OCI-LY7 (cell line): ENCODE measurements at regions not wholly inside any gene's neighbourhood (a gene's known extent, or its start where the extent isn't known, plus 50 kb on each side); places are given as distances from the start of the nearest gene placed in this dataset.

Source experiments
- BruUV-seq: library from RNA; stranded (reverse); fragments of 400-500 nt; replicated peaks from 2 replicates; lab custom pipeline; 2021; lab: Mats Ljungman, UMichigan
- CTCF ChIA-PET: fragments of 300-600 bp; sonication (Branson Sonifier 250); formaldehyde crosslinking; loops from one replicate; lab custom pipeline; 2022; ENCODE audit warnings: antibody characterized with exemption; ENCODE audit not compliant: unreplicated experiment; lab: Charles Lee
- POLR2A ChIA-PET: fragments of 300-600 bp; sonication (Branson Sonifier 250); formaldehyde crosslinking; loops from one replicate; lab custom pipeline; 2022; ENCODE audit warnings: antibody characterized with exemption; lab: Charles Lee
- DNase-seq: peaks from one replicate; pipeline ENCODE4 v3.0.0-alpha.2; 2015; ENCODE audit warnings: low spot score
- H2AFZ ChIP-seq: fragments of 200-600 bp; sonication (generic), shearing (Covaris generic); 2 replicates; pipeline ENCODE4 v1.6.1; 2014; ENCODE audit warnings: mild to moderate bottlenecking, antibody characterized with exemption, low read length, moderate library complexity
- H3K27ac ChIP-seq: fragments of 200-600 bp; sonication (generic); 2 replicates; pipeline ENCODE4 v1.5.1; 2014; ENCODE audit warnings: mixed run types, low read depth, mild to moderate bottlenecking, moderate library complexity, low read length, inconsistent platforms; ENCODE audit not compliant: poor library complexity, severe bottlenecking
- H3K36me3 ChIP-seq: fragments of 200-600 bp; sonication (generic); 2 replicates; pipeline ENCODE4 v1.6.1; 2014; ENCODE audit warnings: mild to moderate bottlenecking, antibody characterized with exemption, low read length, moderate library complexity, mixed read lengths; ENCODE audit not compliant: insufficient read depth
- H3K4me1 ChIP-seq: fragments of 200-600 bp; sonication (generic); 2 replicates; pipeline ENCODE4 v1.5.1; 2014; ENCODE audit warnings: mild to moderate bottlenecking, low read length; ENCODE audit not compliant: insufficient read depth, poor library complexity, severe bottlenecking
- H3K4me2 ChIP-seq: fragments of 200-600 bp; sonication (generic); 2 replicates; pipeline ENCODE4 v1.6.1; 2014; ENCODE audit warnings: mild to moderate bottlenecking, low read length
- H3K4me3 ChIP-seq: fragments of 200-600 bp; sonication (generic); 2 replicates; pipeline ENCODE4 v1.5.1; 2014; ENCODE audit warnings: mild to moderate bottlenecking, low read depth, low read length; ENCODE audit not compliant: poor library complexity, severe bottlenecking
- H3K79me2 ChIP-seq: fragments of 200-600 bp; sonication (generic); 2 replicates; pipeline ENCODE4 v1.6.1; 2016; ENCODE audit warnings: low read depth, mild to moderate bottlenecking, low read length, moderate library complexity, mixed read lengths; ENCODE audit not compliant: insufficient read depth
- H3K9me2 ChIP-seq: fragments of 200-600 bp; sonication (generic); 2 replicates; pipeline ENCODE4 v1.6.1; 2016; ENCODE audit warnings: mild to moderate bottlenecking, low read length, mixed read lengths; ENCODE audit not compliant: insufficient read depth
- H3K9me3 ChIP-seq: fragments of 200-600 bp; sonication (generic); 2 replicates; pipeline ENCODE4 v1.6.1; 2014; ENCODE audit warnings: mild to moderate bottlenecking, mixed run types, low read length, mixed read lengths
- H4K20me1 ChIP-seq: fragments of 200-600 bp; sonication (generic); 2 replicates; pipeline ENCODE4 v1.6.1; 2014; ENCODE audit warnings: mild to moderate bottlenecking, antibody characterized with exemption, low read length, moderate library complexity, mixed read lengths; ENCODE audit not compliant: insufficient read depth
- CTCF ChIP-seq: fragments of 200-600 bp; sonication (generic); conservative IDR thresholded peaks from 2 replicates; pipeline ENCODE4 v1.5.1; 2014; ENCODE audit warnings: mild to moderate bottlenecking, antibody characterized with exemption, low read length, moderate library complexity, mixed read lengths
- EZH2phosphoT487 ChIP-seq: fragments of 200-600 bp; sonication (generic); IDR thresholded peaks from 2 replicates; pipeline ENCODE4 v1.6.1; 2018; ENCODE audit warnings: low read depth, borderline replicate concordance, mild to moderate bottlenecking, mixed run types, antibody characterized with exemption, low read length, moderate library complexity, mixed read lengths
- intact Hi-C: fragments of 100-400 bp; cut with micrococcal nuclease; formaldehyde crosslinking; loops from one replicate; pipeline ENCODE4 v1.10.0; 2022; ENCODE audit not compliant: unreplicated experiment

- Histone ChIP-seq H3K9me2 (no peaks in the 10 kb centered on the region), H3K79me2 (no peaks in the 10 kb centered on the region), H3K4me2 (no peak overlapping the region), H3K9me3 (peaks cover 6% of the 10 kb centered on the region), H4K20me1 (no peaks in the 10 kb centered on the region), H3K4me1 (no peaks in the 10 kb centered on the region), H3K36me3 (no peaks in the 10 kb centered on the region), H3K27ac (no peak overlapping the region), H3K4me3 (no peak overlapping the region), H2AFZ (no peak overlapping the region)
- no TSS peak for BruUV-seq
- ChIA-PET POLR2A (no interaction called here), CTCF (no interaction called here)
- TF ChIP-seq CTCF (no peak), EZH2phosphoT487 (no peak)
- intact Hi-C loops, result no loop called here
- no peak for DNase-seq
Measured at GRCh38 chr1:184283999-184284398, 102.8 kb upstream of the C1orf21 start.

GRCh38 chr1:184284900-184285299 is 101.9 kb upstream of the C1orf21 start:
- no peak for DNase-seq
- BruUV-seq, result no TSS peak
- no peaks in the 10 kb centered on the region for H4K20me1 ChIP-seq
- no peak overlapping the region for H3K4me3 ChIP-seq
- H3K4me1 ChIP-seq, result no peaks in the 10 kb centered on the region
- no peaks in the 10 kb centered on the region for H3K36me3 ChIP-seq
- no peaks in the 10 kb centered on the region for H3K79me2 ChIP-seq
- peaks cover 12% of the 10 kb centered on the region for H3K9me3 ChIP-seq
- TF ChIP-seq EZH2phosphoT487, result no peak
- no peak for TF ChIP-seq CTCF
- ChIA-PET POLR2A (no interaction called here), CTCF (no interaction called here)
- H3K9me2 ChIP-seq, result no peaks in the 10 kb centered on the region
- intact Hi-C loops, result no loop called here
- no peak overlapping the region for H3K27ac ChIP-seq
- no peak overlapping the region for H3K4me2 ChIP-seq
- H2AFZ ChIP-seq, result no peak overlapping the region

- no peak overlapping the region for H2AFZ ChIP-seq
- no peaks in the 10 kb centered on the region for H4K20me1 ChIP-seq
- H3K79me2 ChIP-seq, result no peaks in the 10 kb centered on the region
- no peak overlapping the region for H3K4me2 ChIP-seq
- ChIA-PET POLR2A (no interaction called here), CTCF (no interaction called here)
- H3K36me3 ChIP-seq, result no peaks in the 10 kb centered on the region
- H3K9me2 ChIP-seq, result no peaks in the 10 kb centered on the region
- H3K27ac ChIP-seq, result no peak overlapping the region
- BruUV-seq, result no TSS peak
- DNase-seq, result no peak
- H3K9me3 ChIP-seq, result peaks cover 18% of the 10 kb centered on the region
- TF ChIP-seq CTCF (no peak), EZH2phosphoT487 (no peak)
- H3K4me3 ChIP-seq, result no peak overlapping the region
- intact Hi-C loops, result no loop called here
- H3K4me1 ChIP-seq, result no peaks in the 10 kb centered on the region
Measured at GRCh38 chr1:184285401-184286087, 101.3 kb upstream of the C1orf21 start.
